ENCODE measurements at regions not wholly inside any gene's neighbourhood (a gene's known extent, or its start where the extent isn't known, plus 50 kb on each side); places are given as distances from the start of the nearest gene placed in this dataset.

DNA sequence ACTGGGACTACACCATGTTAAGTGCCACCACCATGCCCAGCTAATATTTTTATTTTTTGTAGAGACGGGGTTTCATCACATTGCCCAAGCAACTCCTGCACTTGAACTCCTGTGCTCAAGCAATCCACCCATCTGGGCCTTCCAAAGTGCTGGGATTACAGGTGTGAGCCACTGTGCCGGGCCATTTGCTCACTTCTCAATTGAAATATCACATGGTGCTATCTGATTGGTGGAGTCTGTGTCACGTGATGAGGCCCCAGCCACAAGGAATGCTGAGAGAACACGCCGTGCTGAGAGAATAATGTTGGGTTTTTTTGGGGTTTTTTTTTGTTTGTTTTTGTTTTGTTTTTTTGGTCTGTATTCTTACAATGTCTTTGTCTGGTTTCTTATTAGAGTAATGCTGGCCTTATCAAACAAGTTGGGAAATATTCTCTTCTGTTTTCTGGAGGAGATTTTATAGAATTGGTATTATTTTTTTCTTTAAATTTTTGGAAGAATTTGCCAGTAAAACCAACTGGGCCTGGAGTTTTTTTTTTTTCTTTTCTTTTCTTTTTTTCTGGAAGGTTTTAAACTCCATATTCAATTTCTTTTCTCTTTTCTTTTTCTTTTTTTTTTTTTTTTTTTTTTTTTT, 183.2 kb upstream of the KCNG1 start:
- H3K36me3 ChIP-seq: no peaks in the 10 kb centered on the region
- no peak overlapping the region for H3K4me3 Mint-ChIP-seq

DNA sequence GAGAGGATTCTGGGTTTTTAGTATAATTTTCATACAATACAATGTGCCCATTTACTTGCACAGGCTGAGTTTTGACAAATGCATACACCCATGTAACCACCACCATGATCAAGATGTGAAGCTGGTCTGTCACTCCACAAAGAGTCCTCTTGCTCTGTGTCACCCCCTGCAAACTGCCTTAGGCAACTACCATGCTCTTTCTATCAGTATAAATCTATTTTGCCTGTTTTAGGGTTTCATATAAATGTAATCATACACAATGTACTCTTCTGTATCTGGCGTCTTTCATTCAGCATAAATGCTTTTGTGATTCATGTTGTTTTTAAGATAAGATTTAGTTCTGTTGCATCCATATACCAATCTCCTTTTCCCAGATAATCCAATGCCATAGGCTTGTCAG, 181.9 kb upstream of the KCNG1 start:
- Histone ChIP-seq H3K4me3 (no peak overlapping the region), H3K9ac (no peak overlapping the region), H3K27me3 (no peaks in the 10 kb centered on the region), H3K4me2 (no peak overlapping the region), H2AFZ (replicated peaks) (no peak overlapping the region), H3K9me3 (ENCODE audit: low read depth) (no peaks in the 10 kb centered on the region), H3K79me2 (ENCODE audit: low read depth) (no peaks in the 10 kb centered on the region), H3K27ac (no peak overlapping the region), H3K4me1 (no peaks in the 10 kb centered on the region), H3K36me3 (no peaks in the 10 kb centered on the region), H3F3A (ENCODE audit: low read depth) (no peaks in the 10 kb centered on the region), H4K20me1 (ENCODE audit: low read depth) (no peaks in the 10 kb centered on the region)
- Mint-ChIP-seq H3K27ac (no peak overlapping the region), H3K9me3 (no peaks in the 10 kb centered on the region), H3K36me3 (no peaks in the 10 kb centered on the region), H3K27me3 (ENCODE audit: insufficient read depth, low read depth) (peaks cover 10% of the 10 kb centered on the region), H3K4me1 (peaks cover 18% of the 10 kb centered on the region), H3K4me3 (no peak overlapping the region)
- no peak for TF ChIP-seq EZH2 (IDR thresholded peaks at IDR 0.05)
- TF ChIP-seq, protein P1, sequence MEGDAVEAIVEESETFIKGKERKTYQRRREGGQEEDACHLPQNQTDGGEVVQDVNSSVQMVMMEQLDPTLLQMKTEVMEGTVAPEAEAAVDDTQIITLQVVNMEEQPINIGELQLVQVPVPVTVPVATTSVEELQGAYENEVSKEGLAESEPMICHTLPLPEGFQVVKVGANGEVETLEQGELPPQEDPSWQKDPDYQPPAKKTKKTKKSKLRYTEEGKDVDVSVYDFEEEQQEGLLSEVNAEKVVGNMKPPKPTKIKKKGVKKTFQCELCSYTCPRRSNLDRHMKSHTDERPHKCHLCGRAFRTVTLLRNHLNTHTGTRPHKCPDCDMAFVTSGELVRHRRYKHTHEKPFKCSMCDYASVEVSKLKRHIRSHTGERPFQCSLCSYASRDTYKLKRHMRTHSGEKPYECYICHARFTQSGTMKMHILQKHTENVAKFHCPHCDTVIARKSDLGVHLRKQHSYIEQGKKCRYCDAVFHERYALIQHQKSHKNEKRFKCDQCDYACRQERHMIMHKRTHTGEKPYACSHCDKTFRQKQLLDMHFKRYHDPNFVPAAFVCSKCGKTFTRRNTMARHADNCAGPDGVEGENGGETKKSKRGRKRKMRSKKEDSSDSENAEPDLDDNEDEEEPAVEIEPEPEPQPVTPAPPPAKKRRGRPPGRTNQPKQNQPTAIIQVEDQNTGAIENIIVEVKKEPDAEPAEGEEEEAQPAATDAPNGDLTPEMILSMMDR (IDR thresholded peaks at IDR 0.05): no peak
- TF ChIP-seq EZH2phosphoT487 (IDR thresholded peaks at IDR 0.05): no peak
- DNase-seq (ENCODE audit: low spot score): no peak

More for the DNA sequence above, 183.2 kb upstream of the KCNG1 start:
- H3K27me3 ChIP-seq: no peaks in the 10 kb centered on the region
- Mint-ChIP-seq H3K4me1 (peaks cover 18% of the 10 kb centered on the region), H3K27me3 (ENCODE audit: insufficient read depth, low read depth) (peaks cover 7% of the 10 kb centered on the region), H3K36me3 (no peaks in the 10 kb centered on the region), H3K9me3 (no peaks in the 10 kb centered on the region), H3K27ac (no peak overlapping the region)
- H2AFZ ChIP-seq (replicated peaks): no peak overlapping the region
- no peak for DNase-seq (ENCODE audit: low spot score)
- TF ChIP-seq, protein P1 (IDR thresholded peaks at IDR 0.05): no peak
- TF ChIP-seq EZH2 (IDR thresholded peaks at IDR 0.05) (no peak), EZH2phosphoT487 (IDR thresholded peaks at IDR 0.05) (no peak)
- H4K20me1 ChIP-seq (ENCODE audit: low read depth): no peaks in the 10 kb centered on the region
- no peak overlapping the region for H3K4me2 ChIP-seq
- no peak overlapping the region for H3K4me3 ChIP-seq
- H3K27ac ChIP-seq: no peak overlapping the region
- H3K9ac ChIP-seq: no peak overlapping the region
- no peaks in the 10 kb centered on the region for H3K4me1 ChIP-seq
- no peaks in the 10 kb centered on the region for H3K79me2 ChIP-seq (ENCODE audit: low read depth)
- no peaks in the 10 kb centered on the region for H3F3A ChIP-seq (ENCODE audit: low read depth)
- no peaks in the 10 kb centered on the region for H3K9me3 ChIP-seq (ENCODE audit: low read depth)

DNA sequence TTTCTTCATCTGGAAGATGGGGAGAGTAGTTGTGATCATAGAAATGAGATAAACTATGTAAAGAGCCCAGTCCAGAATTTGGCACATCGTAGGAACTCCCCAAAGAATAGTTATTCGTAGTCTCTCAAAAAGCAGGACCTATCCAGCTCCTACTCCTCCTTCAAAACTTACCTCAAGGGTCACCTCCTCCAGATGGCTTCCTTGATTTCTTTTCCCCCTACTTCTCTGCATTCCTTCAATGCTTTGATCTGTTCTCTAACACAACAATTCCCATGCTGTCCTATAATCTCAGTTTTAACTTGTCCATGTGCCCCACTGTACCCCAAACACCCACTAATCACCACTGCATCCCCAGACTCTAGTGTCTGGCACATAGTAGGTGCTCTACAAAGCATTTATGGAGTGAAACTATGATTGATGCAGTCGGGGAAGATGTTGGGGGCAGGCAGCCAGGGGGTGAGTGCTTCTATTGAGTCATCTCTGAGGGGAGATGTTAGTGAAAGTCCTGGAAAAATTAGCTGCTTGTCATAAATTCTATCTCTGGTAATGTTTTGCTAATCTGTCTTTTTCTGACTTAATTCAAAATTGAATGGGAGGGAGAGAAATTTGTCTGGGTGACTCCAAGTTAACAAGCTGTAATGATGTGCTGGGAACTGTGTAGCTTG, 181.3 kb upstream of the KCNG1 start:
- Histone ChIP-seq H3K36me3 (no peaks in the 10 kb centered on the region), H3K4me3 (no peak overlapping the region), H2AFZ (replicated peaks) (no peak overlapping the region), H3K9ac (no peak overlapping the region), H3K4me1 (no peaks in the 10 kb centered on the region), H3K4me2 (no peak overlapping the region), H3K9me3 (ENCODE audit: low read depth) (no peaks in the 10 kb centered on the region), H3K27ac (no peak overlapping the region), H3F3A (ENCODE audit: low read depth) (no peaks in the 10 kb centered on the region), H4K20me1 (ENCODE audit: low read depth) (no peaks in the 10 kb centered on the region), H3K79me2 (ENCODE audit: low read depth) (no peaks in the 10 kb centered on the region), H3K27me3 (no peaks in the 10 kb centered on the region)
- Mint-ChIP-seq H3K27ac (no peak overlapping the region), H3K4me1 (peaks cover 18% of the 10 kb centered on the region), H3K36me3 (no peaks in the 10 kb centered on the region), H3K27me3 (ENCODE audit: insufficient read depth, low read depth) (peaks cover 10% of the 10 kb centered on the region), H3K4me3 (no peak overlapping the region), H3K9me3 (no peaks in the 10 kb centered on the region)
- TF ChIP-seq, protein P1 (IDR thresholded peaks at IDR 0.05): no peak
- TF ChIP-seq EZH2 (IDR thresholded peaks at IDR 0.05) (no peak), EZH2phosphoT487 (IDR thresholded peaks at IDR 0.05) (no peak)
- DNase-seq (ENCODE audit: low spot score): no peak
